ENCODE measurements at regions not wholly inside any gene's neighbourhood (a gene's known extent, or its start where the extent isn't known, plus 50 kb on each side); places are given as distances from the start of the nearest gene placed in this dataset.

DNA sequence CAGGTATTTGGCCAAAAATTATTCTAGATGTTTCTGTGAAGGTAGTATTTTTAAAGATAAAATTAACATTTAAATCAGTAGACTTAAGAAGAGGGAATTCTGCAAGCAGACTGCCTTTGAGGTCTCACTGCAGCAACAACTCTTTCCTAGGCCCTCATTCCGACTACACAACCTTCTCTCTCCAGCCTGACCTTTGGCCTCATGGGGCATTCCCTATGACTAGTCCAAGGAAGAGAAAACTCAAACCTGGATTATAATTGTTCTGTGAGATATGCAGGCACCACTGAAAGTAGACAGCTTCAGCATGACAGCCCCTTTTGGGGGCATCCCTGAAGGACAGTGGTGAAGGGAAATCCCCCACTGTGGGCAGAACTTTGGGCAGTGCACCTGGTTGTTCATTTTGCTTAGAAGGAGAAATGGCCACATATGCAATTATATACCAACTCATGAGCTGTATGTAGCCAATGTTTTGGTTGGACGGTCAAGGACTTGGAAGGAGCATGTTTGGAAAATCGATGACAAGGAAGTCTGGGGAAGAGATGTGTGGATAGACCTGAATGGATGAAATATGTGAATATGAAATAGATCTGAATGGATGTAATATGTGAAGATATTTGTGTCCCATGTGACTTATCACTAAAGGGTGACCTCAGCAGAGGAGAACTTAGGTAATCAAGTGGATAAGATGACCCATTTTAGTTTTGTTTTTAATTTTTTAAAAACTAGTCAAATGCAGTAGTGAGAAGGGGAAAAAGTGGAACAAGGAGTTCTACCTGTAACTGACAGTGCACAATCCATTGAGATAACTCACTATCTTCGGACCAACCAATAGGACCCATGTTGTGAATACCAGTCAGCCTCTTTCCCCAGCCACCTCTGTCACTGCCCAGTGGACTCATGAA, 233.3 kb upstream of the FOXN3 start:
- TF ChIP-seq CTCF (IDR thresholded peaks at IDR 0.05; ENCODE audit: low read length, missing control alignments): no peak
- DNase-seq (ENCODE audit: low read depth): no peak
- H3K4me3 ChIP-seq (replicated peaks; ENCODE audit: low read depth, low read length): no peak overlapping the region

- TF ChIP-seq CTCF (IDR thresholded peaks at IDR 0.05; ENCODE audit: low read length, missing control alignments): no peak
Measured at GRCh38 chr14:89649451-89650075, 232.5 kb upstream of the FOXN3 start.

DNA sequence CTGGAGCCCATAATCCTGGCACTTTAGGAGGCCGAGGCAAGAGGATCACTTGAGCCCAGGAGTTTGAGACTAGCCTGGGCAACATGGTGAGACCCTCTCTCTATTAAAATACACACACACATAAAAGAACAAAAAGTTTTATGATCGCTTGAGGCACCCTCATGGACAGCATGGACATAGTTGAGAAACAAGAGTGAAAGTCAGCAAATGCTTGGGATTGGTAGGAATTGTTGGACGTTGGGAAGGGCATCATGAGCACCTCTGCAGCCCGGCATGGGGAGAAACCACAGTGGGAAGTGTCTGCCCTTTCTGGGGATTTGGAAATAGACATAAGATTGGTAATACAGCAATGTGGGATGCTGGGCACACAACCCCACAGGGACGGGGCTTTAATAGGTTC, 231.9 kb upstream of the FOXN3 start:
- no peak for DNase-seq (ENCODE audit: low read depth)
- no peak for TF ChIP-seq CTCF (IDR thresholded peaks at IDR 0.05; ENCODE audit: low read length, missing control alignments)
- H3K4me3 ChIP-seq (replicated peaks; ENCODE audit: low read depth, low read length): no peak overlapping the region

More at GRCh38 chr14:89649451-89650075, 232.5 kb upstream of the FOXN3 start:
- H3K4me3 ChIP-seq (replicated peaks; ENCODE audit: low read depth, low read length): no peak overlapping the region
- no peak for DNase-seq (ENCODE audit: low read depth)

DNA sequence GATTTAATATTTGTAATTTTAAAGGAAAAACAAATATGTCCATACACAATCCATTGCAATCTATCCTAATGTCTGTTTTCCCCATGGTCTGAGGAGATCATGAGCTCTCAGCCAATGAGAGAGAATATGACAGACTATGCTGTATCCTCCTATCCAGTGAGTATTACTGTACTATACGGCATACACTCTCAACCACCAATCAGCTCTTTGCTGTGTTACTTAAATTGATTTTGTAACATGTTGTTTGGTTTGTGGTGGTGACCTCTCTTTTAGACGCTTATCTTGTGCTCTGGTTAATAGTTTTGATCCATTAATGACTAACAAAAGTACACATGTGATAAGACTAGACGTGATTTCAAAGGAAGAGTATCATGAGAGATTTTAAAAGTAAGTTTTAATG, 231.5 kb upstream of the FOXN3 start:
- no peak for TF ChIP-seq CTCF (IDR thresholded peaks at IDR 0.05; ENCODE audit: low read length, missing control alignments)
- H3K4me3 ChIP-seq (replicated peaks; ENCODE audit: low read depth, low read length): no peak overlapping the region
- no peak for DNase-seq (ENCODE audit: low read depth)

GRCh38 chr14:89646971-89647370, 229.9 kb upstream of the FOXN3 start:
- DNase-seq (ENCODE audit: low read depth): no peak
- TF ChIP-seq CTCF (IDR thresholded peaks at IDR 0.05; ENCODE audit: low read length, missing control alignments): no peak
- H3K4me3 ChIP-seq (replicated peaks; ENCODE audit: low read depth, low read length): no peak overlapping the region

DNA sequence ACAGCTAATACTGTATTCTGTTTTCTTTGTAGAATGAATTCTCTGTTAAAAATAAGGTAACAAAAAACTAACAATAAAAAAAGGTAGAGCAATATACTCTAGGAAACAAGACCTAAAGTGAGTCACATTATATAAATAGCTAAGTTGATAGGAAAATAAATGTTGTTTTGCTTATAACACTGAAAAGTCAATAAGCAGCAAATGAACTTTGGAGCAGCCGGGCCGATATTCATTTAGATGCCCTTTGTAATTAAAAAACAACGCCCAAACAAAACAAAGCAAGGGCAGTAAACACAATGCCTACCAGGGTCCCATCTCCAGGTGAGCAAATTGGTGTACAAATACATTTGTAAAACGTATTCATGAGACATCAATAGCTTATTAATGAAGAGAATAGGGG, 227.6 kb upstream of the FOXN3 start:
- H3K4me3 ChIP-seq (replicated peaks; ENCODE audit: low read depth, low read length): no peak overlapping the region
- DNase-seq (ENCODE audit: low read depth): no peak
- TF ChIP-seq CTCF (IDR thresholded peaks at IDR 0.05; ENCODE audit: low read length, missing control alignments): no peak

All from fibroblast of pulmonary artery (primary cell).